OCI-LY7 (cell line): ENCODE measurements at regions not wholly inside any gene's neighbourhood (a gene's known extent, or its start where the extent isn't known, plus 50 kb on each side); places are given as distances from the start of the nearest gene placed in this dataset.

Source experiments
- BruUV-seq: library from RNA; stranded (reverse); fragments of 400-500 nt; replicated peaks from 2 replicates; lab custom pipeline; 2021; lab: Mats Ljungman, UMichigan
- CTCF ChIA-PET: fragments of 300-600 bp; sonication (Branson Sonifier 250); formaldehyde crosslinking; loops from one replicate; lab custom pipeline; 2022; ENCODE audit warnings: antibody characterized with exemption; ENCODE audit not compliant: unreplicated experiment; lab: Charles Lee
- POLR2A ChIA-PET: fragments of 300-600 bp; sonication (Branson Sonifier 250); formaldehyde crosslinking; loops from one replicate; lab custom pipeline; 2022; ENCODE audit warnings: antibody characterized with exemption; lab: Charles Lee
- DNase-seq: peaks from one replicate; pipeline ENCODE4 v3.0.0-alpha.2; 2015; ENCODE audit warnings: low spot score
- H2AFZ ChIP-seq: fragments of 200-600 bp; sonication (generic), shearing (Covaris generic); 2 replicates; pipeline ENCODE4 v1.6.1; 2014; ENCODE audit warnings: mild to moderate bottlenecking, antibody characterized with exemption, low read length, moderate library complexity
- H3K27ac ChIP-seq: fragments of 200-600 bp; sonication (generic); 2 replicates; pipeline ENCODE4 v1.5.1; 2014; ENCODE audit warnings: mixed run types, low read depth, mild to moderate bottlenecking, moderate library complexity, low read length, inconsistent platforms; ENCODE audit not compliant: poor library complexity, severe bottlenecking
- H3K36me3 ChIP-seq: fragments of 200-600 bp; sonication (generic); 2 replicates; pipeline ENCODE4 v1.6.1; 2014; ENCODE audit warnings: mild to moderate bottlenecking, antibody characterized with exemption, low read length, moderate library complexity, mixed read lengths; ENCODE audit not compliant: insufficient read depth
- H3K4me1 ChIP-seq: fragments of 200-600 bp; sonication (generic); 2 replicates; pipeline ENCODE4 v1.5.1; 2014; ENCODE audit warnings: mild to moderate bottlenecking, low read length; ENCODE audit not compliant: insufficient read depth, poor library complexity, severe bottlenecking
- H3K4me2 ChIP-seq: fragments of 200-600 bp; sonication (generic); 2 replicates; pipeline ENCODE4 v1.6.1; 2014; ENCODE audit warnings: mild to moderate bottlenecking, low read length
- H3K4me3 ChIP-seq: fragments of 200-600 bp; sonication (generic); 2 replicates; pipeline ENCODE4 v1.5.1; 2014; ENCODE audit warnings: mild to moderate bottlenecking, low read depth, low read length; ENCODE audit not compliant: poor library complexity, severe bottlenecking
- H3K79me2 ChIP-seq: fragments of 200-600 bp; sonication (generic); 2 replicates; pipeline ENCODE4 v1.6.1; 2016; ENCODE audit warnings: low read depth, mild to moderate bottlenecking, low read length, moderate library complexity, mixed read lengths; ENCODE audit not compliant: insufficient read depth
- H3K9me2 ChIP-seq: fragments of 200-600 bp; sonication (generic); 2 replicates; pipeline ENCODE4 v1.6.1; 2016; ENCODE audit warnings: mild to moderate bottlenecking, low read length, mixed read lengths; ENCODE audit not compliant: insufficient read depth
- H3K9me3 ChIP-seq: fragments of 200-600 bp; sonication (generic); 2 replicates; pipeline ENCODE4 v1.6.1; 2014; ENCODE audit warnings: mild to moderate bottlenecking, mixed run types, low read length, mixed read lengths
- H4K20me1 ChIP-seq: fragments of 200-600 bp; sonication (generic); 2 replicates; pipeline ENCODE4 v1.6.1; 2014; ENCODE audit warnings: mild to moderate bottlenecking, antibody characterized with exemption, low read length, moderate library complexity, mixed read lengths; ENCODE audit not compliant: insufficient read depth
- CTCF ChIP-seq: fragments of 200-600 bp; sonication (generic); conservative IDR thresholded peaks from 2 replicates; pipeline ENCODE4 v1.5.1; 2014; ENCODE audit warnings: mild to moderate bottlenecking, antibody characterized with exemption, low read length, moderate library complexity, mixed read lengths
- EZH2phosphoT487 ChIP-seq: fragments of 200-600 bp; sonication (generic); IDR thresholded peaks from 2 replicates; pipeline ENCODE4 v1.6.1; 2018; ENCODE audit warnings: low read depth, borderline replicate concordance, mild to moderate bottlenecking, mixed run types, antibody characterized with exemption, low read length, moderate library complexity, mixed read lengths
- intact Hi-C: fragments of 100-400 bp; cut with micrococcal nuclease; formaldehyde crosslinking; loops from one replicate; pipeline ENCODE4 v1.10.0; 2022; ENCODE audit not compliant: unreplicated experiment

GRCh38 chr2:158049129-158049855 lies 52.4 kb upstream of the UPP2 start:
- H3K27ac ChIP-seq = no peak overlapping the region

GRCh38 chr2:158048327-158048726 lies 53.3 kb upstream of the UPP2 start:
- no peaks in the 10 kb centered on the region for H3K36me3 ChIP-seq
- no peak overlapping the region for H3K27ac ChIP-seq
- H3K4me3 ChIP-seq = no peak overlapping the region
- ChIA-PET POLR2A (interaction anchor here (0.5 to 0.6 kb wide), 2 partner anchors 13 to 83 kb away, joined by 3 to 4 read pairs; no protein-coding TSS in a partner anchor), CTCF (no interaction called here)
- H3K4me1 ChIP-seq = no peaks in the 10 kb centered on the region
- TF ChIP-seq CTCF (no peak), EZH2phosphoT487 (no peak)
- no TSS peak for BruUV-seq
- no peaks in the 10 kb centered on the region for H3K79me2 ChIP-seq
- H3K9me2 ChIP-seq = no peaks in the 10 kb centered on the region
- intact Hi-C loops = no loop called here
- H3K4me2 ChIP-seq = no peak overlapping the region
- DNase-seq = no peak
- H2AFZ ChIP-seq = no peak overlapping the region
- no peaks in the 10 kb centered on the region for H4K20me1 ChIP-seq
- no peaks in the 10 kb centered on the region for H3K9me3 ChIP-seq

More at GRCh38 chr2:158049129-158049855, 52.4 kb upstream of the UPP2 start:
- H3K79me2 ChIP-seq = no peaks in the 10 kb centered on the region
- H3K4me1 ChIP-seq = no peaks in the 10 kb centered on the region
- no peak overlapping the region for H2AFZ ChIP-seq
- intact Hi-C loops = no loop called here
- no peaks in the 10 kb centered on the region for H3K36me3 ChIP-seq
- DNase-seq = no peak
- TF ChIP-seq EZH2phosphoT487 = no peak
- no peak for TF ChIP-seq CTCF
- POLR2A ChIA-PET = interaction anchor here (0.5 to 0.6 kb wide), 2 partner anchors 14 to 84 kb away, joined by 3 to 4 read pairs; no protein-coding TSS in a partner anchor
- no peaks in the 10 kb centered on the region for H3K9me2 ChIP-seq
- H4K20me1 ChIP-seq = no peaks in the 10 kb centered on the region
- BruUV-seq = no TSS peak
- no peaks in the 10 kb centered on the region for H3K9me3 ChIP-seq
- no peak overlapping the region for H3K4me2 ChIP-seq
- no peak overlapping the region for H3K4me3 ChIP-seq
- CTCF ChIA-PET = no interaction called here

- intact Hi-C loops = no loop called here
- BruUV-seq = no TSS peak
- no peak overlapping the region for H3K27ac ChIP-seq
These were observed 54.5 kb upstream of the UPP2 start for GRCh38 chr2:158047156-158047611.

More at GRCh38 chr2:158047156-158047611, 54.5 kb upstream of the UPP2 start:
- no peak for DNase-seq
- ChIA-PET CTCF (no interaction called here), POLR2A (interaction anchor here (1.1 kb wide), 1 partner anchor 23 kb away, joined by 3 read pairs; no protein-coding TSS in a partner anchor)
- no peaks in the 10 kb centered on the region for H4K20me1 ChIP-seq
- no peak overlapping the region for H3K4me2 ChIP-seq
- H3K9me2 ChIP-seq = no peaks in the 10 kb centered on the region
- H3K9me3 ChIP-seq = no peaks in the 10 kb centered on the region
- H3K4me3 ChIP-seq = no peak overlapping the region
- H3K79me2 ChIP-seq = no peaks in the 10 kb centered on the region
- no peak overlapping the region for H2AFZ ChIP-seq
- TF ChIP-seq EZH2phosphoT487 = no peak
- TF ChIP-seq CTCF = no peak
- H3K36me3 ChIP-seq = no peaks in the 10 kb centered on the region
- no peaks in the 10 kb centered on the region for H3K4me1 ChIP-seq
